ENCODE measurements at regions not wholly inside any gene's neighbourhood (a gene's known extent, or its start where the extent isn't known, plus 50 kb on each side); places are given as distances from the start of the nearest gene placed in this dataset.

GRCh38 chr18:70666936-70667335 lies 378.1 kb downstream of the SOCS6 start:
- TF ChIP-seq POLR2AphosphoS5 (IDR thresholded peaks at IDR 0.05; ENCODE audit: low read depth, low read length) (no peak), TAF1 (IDR thresholded peaks at IDR 0.05; ENCODE audit: borderline replicate concordance, insufficient read depth, low read length) (no peak), SIN3A (IDR thresholded peaks at IDR 0.05; ENCODE audit: borderline replicate concordance, insufficient read depth, low read length) (no peak), FOXP2 (optimal IDR thresholded peaks at IDR 0.05; ENCODE audit: borderline replicate concordance, extremely low read depth, extremely low read length, insufficient read depth) (no peak)
- TF ChIP-seq, protein P1, sequence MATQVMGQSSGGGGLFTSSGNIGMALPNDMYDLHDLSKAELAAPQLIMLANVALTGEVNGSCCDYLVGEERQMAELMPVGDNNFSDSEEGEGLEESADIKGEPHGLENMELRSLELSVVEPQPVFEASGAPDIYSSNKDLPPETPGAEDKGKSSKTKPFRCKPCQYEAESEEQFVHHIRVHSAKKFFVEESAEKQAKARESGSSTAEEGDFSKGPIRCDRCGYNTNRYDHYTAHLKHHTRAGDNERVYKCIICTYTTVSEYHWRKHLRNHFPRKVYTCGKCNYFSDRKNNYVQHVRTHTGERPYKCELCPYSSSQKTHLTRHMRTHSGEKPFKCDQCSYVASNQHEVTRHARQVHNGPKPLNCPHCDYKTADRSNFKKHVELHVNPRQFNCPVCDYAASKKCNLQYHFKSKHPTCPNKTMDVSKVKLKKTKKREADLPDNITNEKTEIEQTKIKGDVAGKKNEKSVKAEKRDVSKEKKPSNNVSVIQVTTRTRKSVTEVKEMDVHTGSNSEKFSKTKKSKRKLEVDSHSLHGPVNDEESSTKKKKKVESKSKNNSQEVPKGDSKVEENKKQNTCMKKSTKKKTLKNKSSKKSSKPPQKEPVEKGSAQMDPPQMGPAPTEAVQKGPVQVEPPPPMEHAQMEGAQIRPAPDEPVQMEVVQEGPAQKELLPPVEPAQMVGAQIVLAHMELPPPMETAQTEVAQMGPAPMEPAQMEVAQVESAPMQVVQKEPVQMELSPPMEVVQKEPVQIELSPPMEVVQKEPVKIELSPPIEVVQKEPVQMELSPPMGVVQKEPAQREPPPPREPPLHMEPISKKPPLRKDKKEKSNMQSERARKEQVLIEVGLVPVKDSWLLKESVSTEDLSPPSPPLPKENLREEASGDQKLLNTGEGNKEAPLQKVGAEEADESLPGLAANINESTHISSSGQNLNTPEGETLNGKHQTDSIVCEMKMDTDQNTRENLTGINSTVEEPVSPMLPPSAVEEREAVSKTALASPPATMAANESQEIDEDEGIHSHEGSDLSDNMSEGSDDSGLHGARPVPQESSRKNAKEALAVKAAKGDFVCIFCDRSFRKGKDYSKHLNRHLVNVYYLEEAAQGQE (IDR thresholded peaks at IDR 0.05; ENCODE audit: insufficient read depth in 1 of 2, low read depth in 2 of 2, low read length in 2 of 2) = no peak

- TF ChIP-seq, protein P1 (IDR thresholded peaks at IDR 0.05; ENCODE audit: insufficient read depth in 1 of 2, low read depth in 2 of 2, low read length in 2 of 2) = no peak
- TF ChIP-seq SIN3A (IDR thresholded peaks at IDR 0.05; ENCODE audit: borderline replicate concordance, insufficient read depth, low read length) (no peak), TAF1 (IDR thresholded peaks at IDR 0.05; ENCODE audit: borderline replicate concordance, insufficient read depth, low read length) (no peak), FOXP2 (optimal IDR thresholded peaks at IDR 0.05; ENCODE audit: borderline replicate concordance, extremely low read depth, extremely low read length, insufficient read depth) (no peak), POLR2AphosphoS5 (IDR thresholded peaks at IDR 0.05; ENCODE audit: low read depth, low read length) (no peak)
Observed at GRCh38 chr18:70663141-70663540, 374.3 kb downstream of the SOCS6 start.

DNA sequence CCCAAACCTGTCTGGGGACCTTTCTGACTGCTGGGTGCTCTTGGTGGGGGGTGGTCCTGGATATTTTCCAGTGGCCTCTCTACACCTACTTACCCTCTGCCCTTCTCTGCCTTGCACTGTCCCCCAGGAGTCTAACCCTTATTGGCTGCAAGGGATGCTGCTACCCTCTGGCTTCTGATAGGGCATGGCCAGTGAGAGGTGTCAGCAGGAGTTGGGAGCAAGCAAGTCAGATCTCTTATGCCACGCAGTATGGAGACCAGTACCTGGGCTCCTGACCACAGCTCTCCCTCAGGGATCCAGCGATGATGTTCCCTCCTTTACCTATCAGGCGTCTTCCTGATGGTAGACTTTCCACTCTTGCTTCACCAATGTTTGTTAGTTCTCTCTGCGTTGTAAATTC lies 373.7 kb downstream of the SOCS6 start:
- TF ChIP-seq, protein P1 (IDR thresholded peaks at IDR 0.05; ENCODE audit: insufficient read depth in 1 of 2, low read depth in 2 of 2, low read length in 2 of 2) = no peak

DNA sequence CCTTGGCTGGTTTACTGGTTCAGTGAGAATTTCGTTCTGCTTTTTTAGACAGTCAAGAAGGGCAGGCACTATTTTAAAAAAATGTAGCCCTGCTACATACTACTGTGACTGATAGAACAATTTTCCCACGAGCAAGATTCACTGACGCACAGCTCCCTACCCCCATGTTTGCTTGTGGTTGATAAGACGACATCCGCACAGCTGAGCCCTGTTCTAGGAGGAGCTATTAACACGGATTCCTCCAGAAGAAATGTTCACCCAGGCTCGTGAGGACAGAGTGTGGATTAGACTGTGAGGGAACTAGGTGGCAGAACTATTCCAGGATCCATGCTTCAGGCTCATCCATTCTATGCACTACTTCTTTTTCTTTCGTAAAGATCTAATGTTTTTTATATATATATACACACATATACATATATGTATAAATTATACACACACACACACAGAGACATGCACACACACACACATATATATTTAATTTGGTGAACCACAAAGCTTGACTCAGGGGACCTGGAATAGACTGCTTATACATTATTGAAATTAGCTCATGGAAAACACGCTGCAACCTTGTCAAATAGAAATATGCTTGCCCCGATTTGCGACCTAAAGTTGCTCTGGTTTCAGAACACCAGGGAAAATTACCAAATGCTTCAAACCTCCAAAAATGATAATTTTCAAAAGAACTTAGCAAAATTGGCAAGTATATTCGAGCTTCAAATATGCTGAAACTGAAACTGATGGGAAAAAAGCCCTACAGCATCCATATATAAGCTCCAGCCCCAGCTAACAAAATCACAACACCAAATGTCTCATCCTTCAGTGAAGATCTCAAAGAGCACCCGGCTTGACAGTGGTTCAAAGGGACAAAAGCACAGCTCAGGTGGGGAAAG lies 370.4 kb downstream of the SOCS6 start:
- TF ChIP-seq TAF1 (IDR thresholded peaks at IDR 0.05; ENCODE audit: borderline replicate concordance, insufficient read depth, low read length) (no peak), POLR2AphosphoS5 (IDR thresholded peaks at IDR 0.05; ENCODE audit: low read depth, low read length) (no peak), SIN3A (IDR thresholded peaks at IDR 0.05; ENCODE audit: borderline replicate concordance, insufficient read depth, low read length) (no peak), FOXP2 (optimal IDR thresholded peaks at IDR 0.05; ENCODE audit: borderline replicate concordance, extremely low read depth, extremely low read length, insufficient read depth) (no peak)
- TF ChIP-seq, protein P1 (IDR thresholded peaks at IDR 0.05; ENCODE audit: insufficient read depth in 1 of 2, low read depth in 2 of 2, low read length in 2 of 2) = no peak

Measured in PFSK-1 (cell line).